ENCODE measurements at regions not wholly inside any gene's neighbourhood (a gene's known extent, or its start where the extent isn't known, plus 50 kb on each side); places are given as distances from the start of the nearest gene placed in this dataset.

DNA sequence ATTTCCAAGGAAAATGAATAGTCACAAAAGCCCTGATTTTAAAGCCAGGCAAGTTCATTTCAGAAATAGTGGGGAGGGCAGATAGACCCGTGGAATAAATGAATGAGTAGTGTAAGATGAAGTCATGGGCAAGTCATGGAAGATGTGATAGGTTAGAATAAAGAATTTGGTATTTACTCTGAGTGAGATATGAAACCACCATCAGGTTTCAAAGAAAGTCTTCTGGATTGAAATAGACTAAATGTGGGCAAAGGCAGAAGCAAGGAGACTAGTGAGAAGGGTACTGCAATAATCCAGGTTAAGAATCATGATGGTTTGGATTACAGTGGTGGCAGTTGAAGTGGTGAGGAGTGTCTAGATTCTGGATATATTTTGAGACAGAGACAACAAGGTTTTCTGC is 218.5 kb upstream of the AFF2 start:
- no peak overlapping the region for H3K27ac ChIP-seq (ENCODE audit: low read depth in 1 of 2, low read length in 1 of 2)
- no peak for TF ChIP-seq CTCF (IDR thresholded peaks at IDR 0.05; ENCODE audit: control extremely low read depth, extremely low read depth)
- DNase-seq: no peak
- no peaks in the 10 kb centered on the region for H3K9me3 ChIP-seq (ENCODE audit: control insufficient read depth in 4 of 4, insufficient read depth in 3 of 4, low read length in 3 of 4)
- no peak for ATAC-seq (ENCODE audit: insufficient read depth, low FRiP score)
- no peaks in the 10 kb centered on the region for H3K27me3 ChIP-seq (ENCODE audit: control insufficient read depth in 3 of 3, insufficient read depth in 3 of 3, low read length in 2 of 3)
- H3K4me1 ChIP-seq (ENCODE audit: control insufficient read depth in 5 of 5, insufficient read depth in 5 of 5, low read length in 5 of 5): no peaks in the 10 kb centered on the region
- H3K9ac ChIP-seq (ENCODE audit: insufficient read depth in 1 of 2, low read length in 2 of 2): no peak overlapping the region
- WGBS, 2 donors: 47 to 77% methylated on average over 1 of the region's 1 CpG
- no peaks in the 10 kb centered on the region for H3K36me3 ChIP-seq (ENCODE audit: control insufficient read depth in 4 of 4, insufficient read depth in 4 of 4, low read length in 4 of 4)
- H3K4me3 ChIP-seq: no peak overlapping the region

GRCh38 chrX:148282504-148282903 is 217.9 kb upstream of the AFF2 start:
- Histone ChIP-seq H3K27ac (ENCODE audit: low read depth in 1 of 2, low read length in 1 of 2) (no peak overlapping the region), H3K36me3 (ENCODE audit: control insufficient read depth in 4 of 4, insufficient read depth in 4 of 4, low read length in 4 of 4) (no peaks in the 10 kb centered on the region), H3K4me1 (ENCODE audit: control insufficient read depth in 5 of 5, insufficient read depth in 5 of 5, low read length in 5 of 5) (no peaks in the 10 kb centered on the region), H3K9me3 (ENCODE audit: control insufficient read depth in 4 of 4, insufficient read depth in 3 of 4, low read length in 3 of 4) (no peaks in the 10 kb centered on the region), H3K9ac (ENCODE audit: insufficient read depth in 1 of 2, low read length in 2 of 2) (no peak overlapping the region), H3K27me3 (ENCODE audit: control insufficient read depth in 3 of 3, insufficient read depth in 3 of 3, low read length in 2 of 3) (no peaks in the 10 kb centered on the region), H3K4me3 (no peak overlapping the region)
- ATAC-seq (ENCODE audit: insufficient read depth, low FRiP score): no peak
- TF ChIP-seq CTCF (IDR thresholded peaks at IDR 0.05; ENCODE audit: control extremely low read depth, extremely low read depth): no peak
- no peak for DNase-seq
- WGBS, 2 donors: 17 to 29% methylated on average over 1 of the region's 1 CpG

DNA sequence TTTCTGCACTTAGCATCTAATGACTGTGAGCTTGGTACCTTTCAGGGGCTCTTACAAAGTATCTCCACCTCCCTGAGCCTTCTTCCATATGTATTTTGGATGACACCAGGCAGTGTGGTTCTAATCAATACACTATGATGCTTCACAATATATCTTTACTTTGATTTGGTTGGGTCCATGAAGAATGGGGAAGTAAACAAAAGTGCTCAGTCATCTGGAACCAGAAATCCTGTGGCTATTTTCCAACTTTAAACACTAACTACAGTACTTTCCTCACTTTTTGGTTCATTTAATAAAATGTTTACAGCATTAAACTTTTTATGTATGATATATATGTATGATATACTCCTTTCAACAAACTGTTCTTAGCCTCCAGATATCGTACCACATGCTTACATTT is 216.4 kb upstream of the AFF2 start:
- Histone ChIP-seq H3K36me3 (ENCODE audit: control insufficient read depth in 4 of 4, insufficient read depth in 4 of 4, low read length in 4 of 4) (no peaks in the 10 kb centered on the region), H3K4me1 (ENCODE audit: control insufficient read depth in 5 of 5, insufficient read depth in 5 of 5, low read length in 5 of 5) (no peaks in the 10 kb centered on the region), H3K27ac (ENCODE audit: low read depth in 1 of 2, low read length in 1 of 2) (no peak overlapping the region), H3K9me3 (ENCODE audit: control insufficient read depth in 4 of 4, insufficient read depth in 3 of 4, low read length in 3 of 4) (peaks cover 0 to 2% (median 0%) of the 10 kb centered on the region in 4 donors), H3K4me3 (no peak overlapping the region), H3K27me3 (ENCODE audit: control insufficient read depth in 3 of 3, insufficient read depth in 3 of 3, low read length in 2 of 3) (no peaks in the 10 kb centered on the region), H3K9ac (ENCODE audit: insufficient read depth in 1 of 2, low read length in 2 of 2) (no peak overlapping the region)
- TF ChIP-seq CTCF (IDR thresholded peaks at IDR 0.05; ENCODE audit: control extremely low read depth, extremely low read depth): no peak
- WGBS, 2 donors: 43 to 75% methylated on average over 1 of the region's 1 CpG
- no peak for DNase-seq
- no peak for ATAC-seq (ENCODE audit: insufficient read depth, low FRiP score)

- Histone ChIP-seq H3K4me1 (ENCODE audit: control insufficient read depth in 5 of 5, insufficient read depth in 5 of 5, low read length in 5 of 5) (no peaks in the 10 kb centered on the region), H3K36me3 (ENCODE audit: control insufficient read depth in 4 of 4, insufficient read depth in 4 of 4, low read length in 4 of 4) (no peaks in the 10 kb centered on the region), H3K9me3 (ENCODE audit: control insufficient read depth in 4 of 4, insufficient read depth in 3 of 4, low read length in 3 of 4) (peaks cover 0 to 2% (median 0%) of the 10 kb centered on the region in 4 donors), H3K27ac (ENCODE audit: low read depth in 1 of 2, low read length in 1 of 2) (no peak overlapping the region), H3K27me3 (ENCODE audit: control insufficient read depth in 3 of 3, insufficient read depth in 3 of 3, low read length in 2 of 3) (no peaks in the 10 kb centered on the region), H3K4me3 (no peak overlapping the region), H3K9ac (ENCODE audit: insufficient read depth in 1 of 2, low read length in 2 of 2) (no peak overlapping the region)
- ATAC-seq (ENCODE audit: insufficient read depth, low FRiP score) (no peak), DNase-seq (no peak)
- 69 to 80% methylated on average over 2 of the region's 2 CpGs for WGBS, 2 donors
- no peak for TF ChIP-seq CTCF (IDR thresholded peaks at IDR 0.05; ENCODE audit: control extremely low read depth, extremely low read depth)
These were observed 215.6 kb upstream of the AFF2 start for GRCh38 chrX:148284821-148285220.
